ENCODE measurements at regions not wholly inside any gene's neighbourhood (a gene's known extent, or its start where the extent isn't known, plus 50 kb on each side); places are given as distances from the start of the nearest gene placed in this dataset.

DNA sequence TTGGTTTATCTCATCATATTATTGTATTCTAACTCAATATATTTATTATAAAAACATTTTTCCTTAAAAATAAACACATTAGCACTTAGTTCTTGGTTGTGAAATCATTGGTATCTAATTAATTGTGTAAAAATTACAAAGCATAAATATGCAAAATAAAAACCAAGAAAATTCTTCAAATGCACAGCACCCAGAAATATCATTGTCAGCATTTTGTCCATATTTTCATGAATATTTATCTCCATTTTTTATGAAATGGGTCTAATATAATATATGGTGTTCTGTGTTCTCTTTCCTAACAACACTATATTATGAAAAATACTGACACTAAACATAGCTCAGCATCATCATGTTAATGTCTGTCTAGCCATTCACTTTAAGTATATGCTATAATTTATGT is 877.8 kb upstream of the MAP3K7 start:
- no peak for TF ChIP-seq CTCF (conservative IDR thresholded peaks at IDR 0.05 in 1 of 2, IDR thresholded peaks at IDR 0.05 in 1 of 2; ENCODE audit: extremely low read depth in 1 of 2, insufficient read depth in 1 of 2, low read depth in 1 of 2, low read length in 2 of 2)
- no peak for TF ChIP-seq EZH2 (IDR thresholded peaks at IDR 0.05; ENCODE audit: borderline replicate concordance, low read length)

All from mammary epithelial cell (primary cell).